ENCODE measurements at regions not wholly inside any gene's neighbourhood (a gene's known extent, or its start where the extent isn't known, plus 50 kb on each side); places are given as distances from the start of the nearest gene placed in this dataset.

DNA sequence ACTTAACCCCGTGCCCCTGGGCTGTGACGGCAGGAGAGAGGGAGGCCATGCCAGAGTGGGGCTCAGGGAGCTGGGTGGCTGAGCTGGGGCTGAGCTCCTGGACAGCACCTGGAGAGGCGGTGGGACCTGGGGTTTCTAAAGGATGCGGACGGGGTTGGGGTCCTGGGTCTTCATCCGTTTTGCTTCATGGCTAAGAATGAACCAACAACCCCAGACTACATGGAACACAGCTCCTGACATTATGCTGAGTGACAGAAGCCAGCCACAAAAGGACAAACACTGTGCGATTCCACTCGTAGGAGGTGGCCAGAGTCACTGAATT is 60.6 kb downstream of the NCOR2 start:
- intact Hi-C loops (cut with DNase I) = loop anchor here (10.0 kb wide), 1 partner anchor 48 kb away; no protein-coding TSS in a partner anchor
- WGBS = 37% methylated on average over 8 of the region's 8 CpGs
- H3K4me3 ChIP-seq = peak overlapping the region; percentile 12 to 37 (median 28)

GRCh38 chr12:124506145-124506831 is 61.1 kb downstream of the NCOR2 start:
- peak overlapping the region; percentile 79 to 98 (median 84) for H3K27ac ChIP-seq (replicated peaks in 1 of 4)
- H3K4me3 ChIP-seq = peak overlapping the region; percentile 12 to 37 (median 28)
- H3K27me3 ChIP-seq = no peaks in the 10 kb centered on the region
- no peak for TF ChIP-seq POLR2A (IDR thresholded peaks at IDR 0.05; ENCODE audit: low read depth)
- TF ChIP-seq, protein P1, sequence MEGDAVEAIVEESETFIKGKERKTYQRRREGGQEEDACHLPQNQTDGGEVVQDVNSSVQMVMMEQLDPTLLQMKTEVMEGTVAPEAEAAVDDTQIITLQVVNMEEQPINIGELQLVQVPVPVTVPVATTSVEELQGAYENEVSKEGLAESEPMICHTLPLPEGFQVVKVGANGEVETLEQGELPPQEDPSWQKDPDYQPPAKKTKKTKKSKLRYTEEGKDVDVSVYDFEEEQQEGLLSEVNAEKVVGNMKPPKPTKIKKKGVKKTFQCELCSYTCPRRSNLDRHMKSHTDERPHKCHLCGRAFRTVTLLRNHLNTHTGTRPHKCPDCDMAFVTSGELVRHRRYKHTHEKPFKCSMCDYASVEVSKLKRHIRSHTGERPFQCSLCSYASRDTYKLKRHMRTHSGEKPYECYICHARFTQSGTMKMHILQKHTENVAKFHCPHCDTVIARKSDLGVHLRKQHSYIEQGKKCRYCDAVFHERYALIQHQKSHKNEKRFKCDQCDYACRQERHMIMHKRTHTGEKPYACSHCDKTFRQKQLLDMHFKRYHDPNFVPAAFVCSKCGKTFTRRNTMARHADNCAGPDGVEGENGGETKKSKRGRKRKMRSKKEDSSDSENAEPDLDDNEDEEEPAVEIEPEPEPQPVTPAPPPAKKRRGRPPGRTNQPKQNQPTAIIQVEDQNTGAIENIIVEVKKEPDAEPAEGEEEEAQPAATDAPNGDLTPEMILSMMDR (IDR thresholded peaks at IDR 0.05) = peak in 1 of 3 experiments; percentile 11
- TF ChIP-seq EP300 (IDR thresholded peaks at IDR 0.05) = no peak
- TF ChIP-seq POLR2AphosphoS5 (IDR thresholded peaks at IDR 0.05) = peak; percentile 72 to 74
- DNase-seq (ENCODE audit: extremely low spot score) = no peak
- intact Hi-C loops (cut with DNase I) = loop anchor here (10.0 kb wide), 1 partner anchor 49 kb away; no protein-coding TSS in a partner anchor
- 10% methylated on average over 30 of the region's 30 CpGs for WGBS
- H3K36me3 ChIP-seq = peaks cover 0 to 4% (median 0%) of the 10 kb centered on the region in 4 donors
- no peaks in the 10 kb centered on the region for H3K9me3 ChIP-seq
- H3K4me1 ChIP-seq = peaks cover 82 to 97% (median 96%) of the 10 kb centered on the region in 4 donors

More for the DNA sequence above, 60.6 kb downstream of the NCOR2 start:
- Histone ChIP-seq H3K4me1 (peaks cover 80 to 97% (median 96%) of the 10 kb centered on the region in 4 donors), H3K27me3 (no peaks in the 10 kb centered on the region), H3K36me3 (peaks cover 0 to 5% (median 0%) of the 10 kb centered on the region in 4 donors), H3K9me3 (no peaks in the 10 kb centered on the region), H3K27ac (replicated peaks in 1 of 4) (peak overlapping the region; percentile 79 to 98 (median 84))
- no peak for DNase-seq (ENCODE audit: extremely low spot score)
- TF ChIP-seq POLR2AphosphoS5 (IDR thresholded peaks at IDR 0.05) = no peak
- TF ChIP-seq POLR2A (IDR thresholded peaks at IDR 0.05; ENCODE audit: low read depth) = no peak
- no peak for TF ChIP-seq EP300 (IDR thresholded peaks at IDR 0.05)
- TF ChIP-seq, protein P1 (IDR thresholded peaks at IDR 0.05) = no peak

DNA sequence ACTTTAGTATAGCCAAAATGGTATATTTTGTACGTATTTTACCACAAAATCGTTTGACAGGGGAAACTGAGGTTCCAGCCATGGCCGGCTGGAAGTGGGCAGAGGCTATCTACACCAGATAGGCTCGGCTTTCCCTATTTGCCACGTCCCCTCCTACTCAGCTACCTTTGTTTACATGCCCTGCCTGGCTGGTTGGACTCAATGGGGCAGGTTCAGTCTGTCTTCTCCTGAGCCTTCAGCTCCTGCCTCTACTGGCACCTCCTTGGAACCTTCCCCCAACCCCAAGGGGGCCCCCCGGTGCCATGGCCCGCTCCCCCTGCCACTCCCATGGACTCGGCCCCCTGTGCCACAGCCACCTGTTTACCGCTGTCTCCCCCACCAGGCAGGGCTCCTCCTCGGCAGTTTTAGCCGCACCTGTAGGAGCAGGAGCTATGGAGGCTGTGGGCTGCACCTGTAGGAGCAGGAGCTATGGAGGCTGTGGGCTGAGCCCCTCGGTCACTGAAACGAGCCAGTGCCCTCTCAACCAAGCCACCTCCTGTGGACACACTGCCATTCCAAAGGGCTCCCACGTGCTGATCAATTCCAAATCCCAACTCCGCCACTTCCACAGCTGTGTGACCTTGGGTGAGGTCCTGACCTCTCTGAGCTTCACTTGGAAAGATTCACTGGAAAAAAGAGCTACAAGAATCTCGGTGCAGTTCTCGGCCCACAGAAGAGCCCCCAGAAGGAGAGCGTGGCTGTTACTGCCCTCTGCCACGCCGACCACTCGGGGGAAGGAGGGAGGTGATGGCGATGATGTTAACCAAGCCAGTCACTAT is 62.2 kb downstream of the NCOR2 start:
- TF ChIP-seq, protein P1 (IDR thresholded peaks at IDR 0.05) = no peak
- TF ChIP-seq POLR2A (IDR thresholded peaks at IDR 0.05; ENCODE audit: low read depth) (no peak), EP300 (IDR thresholded peaks at IDR 0.05) (no peak), POLR2AphosphoS5 (IDR thresholded peaks at IDR 0.05) (no peak)
- Histone ChIP-seq H3K27ac (replicated peaks in 1 of 4) (peak overlapping the region; percentile 79 to 98 (median 84)), H3K4me3 (no peak overlapping the region), H3K9me3 (no peaks in the 10 kb centered on the region), H3K36me3 (no peaks in the 10 kb centered on the region), H3K4me1 (peaks cover 82 to 97% (median 96%) of the 10 kb centered on the region in 4 donors), H3K27me3 (no peaks in the 10 kb centered on the region)
- intact Hi-C loops (cut with DNase I) = loop anchor here (10.0 kb wide), 1 partner anchor 50 kb away; no protein-coding TSS in a partner anchor
- WGBS = 82% methylated on average over 16 of the region's 22 CpGs
- DNase-seq (ENCODE audit: extremely low spot score) = no peak

DNA sequence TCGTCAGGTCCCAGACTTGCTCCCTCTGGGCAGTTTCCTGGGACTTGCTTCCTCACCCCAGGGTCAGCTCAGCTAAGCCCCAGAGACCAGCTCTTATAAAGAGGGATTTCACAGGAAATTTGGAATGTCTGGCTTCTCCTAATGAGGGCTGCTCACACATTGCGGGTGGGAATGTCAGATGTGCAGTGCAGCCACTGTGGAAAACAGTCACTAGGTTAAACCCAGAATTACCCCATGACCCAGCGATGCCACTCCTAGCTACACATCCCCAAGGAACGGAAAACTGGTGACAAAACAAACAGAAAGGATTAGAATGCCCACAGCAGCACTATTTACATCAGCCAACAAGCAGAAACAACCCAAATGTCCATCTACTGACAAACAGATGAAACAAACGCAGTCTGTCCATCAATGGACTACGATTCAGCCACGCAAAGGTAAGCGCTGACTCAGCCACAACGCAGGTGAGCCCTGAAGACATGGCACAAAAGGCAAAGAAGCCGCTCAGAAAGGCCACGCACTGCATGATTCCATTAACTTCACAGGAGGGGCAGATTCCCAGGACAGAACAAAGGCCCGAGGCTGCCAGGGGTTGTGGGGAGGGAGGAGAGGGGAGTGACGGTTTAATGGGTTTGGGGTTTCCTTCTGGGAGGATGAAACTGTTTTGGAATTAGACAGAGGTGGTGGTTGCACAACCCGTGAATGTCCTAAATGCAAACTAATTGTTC is 63.0 kb downstream of the NCOR2 start:
- H3K36me3 ChIP-seq = no peaks in the 10 kb centered on the region
- TF ChIP-seq EP300 (IDR thresholded peaks at IDR 0.05) (no peak), POLR2A (IDR thresholded peaks at IDR 0.05; ENCODE audit: low read depth) (no peak), POLR2AphosphoS5 (IDR thresholded peaks at IDR 0.05) (no peak)
- TF ChIP-seq, protein P1 (IDR thresholded peaks at IDR 0.05) = no peak
- H3K4me1 ChIP-seq = peaks cover 82 to 97% (median 96%) of the 10 kb centered on the region in 4 donors
- H3K4me3 ChIP-seq = no peak overlapping the region
- H3K27ac ChIP-seq (replicated peaks in 1 of 4) = peak overlapping the region; percentile 79 to 98 (median 84)
- 72% methylated on average over 14 of the region's 14 CpGs for WGBS
- intact Hi-C loops (cut with DNase I) = loop anchor here (10.0 kb wide), 1 partner anchor 50 kb away; no protein-coding TSS in a partner anchor
- H3K9me3 ChIP-seq = no peaks in the 10 kb centered on the region
- no peak for DNase-seq (ENCODE audit: extremely low spot score)
- H3K27me3 ChIP-seq = no peaks in the 10 kb centered on the region
